ENCODE measurements at regions not wholly inside any gene's neighbourhood (a gene's known extent, or its start where the extent isn't known, plus 50 kb on each side); places are given as distances from the start of the nearest gene placed in this dataset.

DNA sequence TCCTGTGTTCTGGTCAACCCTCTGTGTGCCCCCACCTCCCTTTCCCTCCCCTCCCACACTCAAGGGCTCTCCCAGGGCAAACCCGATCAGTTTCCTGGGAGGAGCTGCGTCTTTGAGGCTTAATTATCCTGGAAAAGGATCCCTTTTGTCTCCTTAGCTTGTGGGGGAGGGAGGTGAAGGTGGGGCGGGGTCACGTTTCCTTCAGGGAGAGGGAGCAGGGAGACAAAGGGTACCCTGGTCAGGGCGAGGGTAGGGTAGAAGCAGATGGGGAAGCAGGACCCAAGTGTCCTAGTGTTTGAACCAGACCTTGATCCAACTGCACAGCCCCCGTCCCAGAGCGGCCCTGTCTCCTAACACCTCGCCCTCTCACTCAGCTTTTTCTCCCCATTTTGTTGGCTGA lies 90.1 kb downstream of the HIF1AN start:
- ATAC-seq (no peak), DNase-seq (ENCODE audit: low read depth, low spot score) (no peak)
- Histone ChIP-seq H3K79me2 (ENCODE audit: insufficient read depth, low read length) (no peaks in the 10 kb centered on the region), H3K4me1 (ENCODE audit: control insufficient read depth in 1 of 2, insufficient read depth in 2 of 2, low read length in 2 of 2) (no peaks in the 10 kb centered on the region; a peak in 1 of 4 replicates), H3K36me3 (ENCODE audit: control insufficient read depth in 1 of 2, insufficient read depth in 2 of 2, low read length in 2 of 2) (no peaks in the 10 kb centered on the region), H2AFZ (ENCODE audit: low read depth, low read length, poor library complexity, severe bottlenecking) (no peak overlapping the region), H3K4me2 (ENCODE audit: low read length) (no peak overlapping the region), H3K9me2 (ENCODE audit: insufficient read depth) (no peaks in the 10 kb centered on the region), H3K9ac (ENCODE audit: low read length) (no peak overlapping the region), H3K27ac (ENCODE audit: low read depth, low read length) (no peak overlapping the region), H3K27me3 (ENCODE audit: insufficient read depth, low read length) (peaks cover 3% of the 10 kb centered on the region; the same call in 1 of the 2 replicates), H3K9me3 (ENCODE audit: control insufficient read depth in 1 of 2, insufficient read depth in 1 of 2, low read depth in 1 of 2, low read length in 2 of 2) (no peaks in the 10 kb centered on the region), H3K4me3 (replicated peaks in 1 of 2; ENCODE audit: low read depth in 1 of 2, low read length in 2 of 2) (no peak overlapping the region), H4K20me1 (ENCODE audit: insufficient read depth) (no peaks in the 10 kb centered on the region)
- ChIA-PET CTCF (no interaction called here), POLR2A (no interaction called here), RAD21 (ENCODE audit: low non-redundant PET in 1 of 2, low total read pairs in 2 of 2, uncharacterized antibody in 2 of 2, unreplicated experiment in 2 of 2) (no interaction called here)
- TF ChIP-seq ELF1 (IDR thresholded peaks at IDR 0.05; ENCODE audit: borderline replicate concordance, low read depth) (no peak), EZH2 (IDR thresholded peaks at IDR 0.05) (no peak), YY1 (IDR thresholded peaks at IDR 0.05; ENCODE audit: extremely low read depth, insufficient replicate concordance, low read depth, low read length) (no peak), POLR2AphosphoS5 (IDR thresholded peaks at IDR 0.05; ENCODE audit: low read depth, low read length) (no peak), SP1 (IDR thresholded peaks at IDR 0.05; ENCODE audit: low read depth) (no peak)
- TF ChIP-seq, protein P1, sequence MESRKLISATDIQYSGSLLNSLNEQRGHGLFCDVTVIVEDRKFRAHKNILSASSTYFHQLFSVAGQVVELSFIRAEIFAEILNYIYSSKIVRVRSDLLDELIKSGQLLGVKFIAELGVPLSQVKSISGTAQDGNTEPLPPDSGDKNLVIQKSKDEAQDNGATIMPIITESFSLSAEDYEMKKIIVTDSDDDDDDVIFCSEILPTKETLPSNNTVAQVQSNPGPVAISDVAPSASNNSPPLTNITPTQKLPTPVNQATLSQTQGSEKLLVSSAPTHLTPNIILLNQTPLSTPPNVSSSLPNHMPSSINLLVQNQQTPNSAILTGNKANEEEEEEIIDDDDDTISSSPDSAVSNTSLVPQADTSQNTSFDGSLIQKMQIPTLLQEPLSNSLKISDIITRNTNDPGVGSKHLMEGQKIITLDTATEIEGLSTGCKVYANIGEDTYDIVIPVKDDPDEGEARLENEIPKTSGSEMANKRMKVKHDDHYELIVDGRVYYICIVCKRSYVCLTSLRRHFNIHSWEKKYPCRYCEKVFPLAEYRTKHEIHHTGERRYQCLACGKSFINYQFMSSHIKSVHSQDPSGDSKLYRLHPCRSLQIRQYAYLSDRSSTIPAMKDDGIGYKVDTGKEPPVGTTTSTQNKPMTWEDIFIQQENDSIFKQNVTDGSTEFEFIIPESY (IDR thresholded peaks at IDR 0.05; ENCODE audit: extremely low read depth, insufficient replicate concordance, low read length), result no peak
- TF ChIP-seq, protein P2, sequence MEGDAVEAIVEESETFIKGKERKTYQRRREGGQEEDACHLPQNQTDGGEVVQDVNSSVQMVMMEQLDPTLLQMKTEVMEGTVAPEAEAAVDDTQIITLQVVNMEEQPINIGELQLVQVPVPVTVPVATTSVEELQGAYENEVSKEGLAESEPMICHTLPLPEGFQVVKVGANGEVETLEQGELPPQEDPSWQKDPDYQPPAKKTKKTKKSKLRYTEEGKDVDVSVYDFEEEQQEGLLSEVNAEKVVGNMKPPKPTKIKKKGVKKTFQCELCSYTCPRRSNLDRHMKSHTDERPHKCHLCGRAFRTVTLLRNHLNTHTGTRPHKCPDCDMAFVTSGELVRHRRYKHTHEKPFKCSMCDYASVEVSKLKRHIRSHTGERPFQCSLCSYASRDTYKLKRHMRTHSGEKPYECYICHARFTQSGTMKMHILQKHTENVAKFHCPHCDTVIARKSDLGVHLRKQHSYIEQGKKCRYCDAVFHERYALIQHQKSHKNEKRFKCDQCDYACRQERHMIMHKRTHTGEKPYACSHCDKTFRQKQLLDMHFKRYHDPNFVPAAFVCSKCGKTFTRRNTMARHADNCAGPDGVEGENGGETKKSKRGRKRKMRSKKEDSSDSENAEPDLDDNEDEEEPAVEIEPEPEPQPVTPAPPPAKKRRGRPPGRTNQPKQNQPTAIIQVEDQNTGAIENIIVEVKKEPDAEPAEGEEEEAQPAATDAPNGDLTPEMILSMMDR (IDR thresholded peaks at IDR 0.05 in 2 of 3, conservative IDR thresholded peaks at IDR 0.05 in 1 of 3; ENCODE audit: borderline replicate concordance in 1 of 3, insufficient read depth in 1 of 3, low read depth in 2 of 3, low read length in 2 of 3), result no peak
- intact Hi-C loops (cut with micrococcal nuclease), result no loop called here
- no TSS peak for BruUV-seq (replicated peaks)

Data from HCT116 (cell line).